Stomach (tissue), 8 donors: ENCODE measurements at regions not wholly inside any gene's neighbourhood (a gene's known extent, or its start where the extent isn't known, plus 50 kb on each side); places are given as distances from the start of the nearest gene placed in this dataset.

ENCODE experiments used
- DNase-seq, 2 donors: peaks; one replicate each; pipeline versions ENCODE4 v3.0.0 to v3.0.0-alpha.2; 2013 to 2019
- H3K27ac ChIP-seq, 5 donors: fragments of 200-600 bp in 4 of 5; sonication (generic) in 4 of 5; one replicate each; pipeline ENCODE4 v1.5.1; 2013 to 2019; ENCODE audit warnings: mild to moderate bottlenecking in 1 of 5, moderate library complexity in 1 of 5
- H3K27me3 ChIP-seq, 3 donors: fragments of 200-600 bp; sonication (generic); one replicate each; pipeline ENCODE4 v1.5.1; 2017 to 2019; ENCODE audit warnings: mixed run types in 1 of 3
- H3K36me3 ChIP-seq, 4 donors: fragments of 200-600 bp; sonication (generic); 1 replicate in 3 of 4; 2 replicates in 1 of 4; pipeline ENCODE4 v1.5.1; 2016 to 2019
- H3K4me1 ChIP-seq, 4 donors: fragments of 200-600 bp; sonication (generic); one replicate each; pipeline ENCODE4 v1.5.1; 2016 to 2019
- H3K4me3 ChIP-seq, 4 donors: fragments of 200-600 bp; sonication (generic) in 3 of 4; one replicate each; pipeline ENCODE4 v1.5.1; 2016 to 2019; ENCODE audit warnings: mild to moderate bottlenecking in 1 of 4
- H3K9me3 ChIP-seq, 4 donors: fragments of 200-600 bp; sonication (generic); one replicate each; pipeline ENCODE4 v1.5.1; 2016 to 2019
- EP300 ChIP-seq: sonication (generic); formaldehyde crosslinking; IDR thresholded peaks from one replicate; pipeline ENCODE4 v1.6.1; 2017; ENCODE audit warnings: antibody characterized with exemption
- POLR2A ChIP-seq, 4 donors: fragments of 450-650 bp; IDR thresholded peaks; one replicate each; pipeline ENCODE4 v1.6.1; 2016; ENCODE audit warnings: antibody characterized with exemption in 4 of 4, control low read depth in 2 of 4, mild to moderate bottlenecking in 1 of 4, moderate library complexity in 1 of 4
- POLR2AphosphoS5 ChIP-seq, 3 donors: sonication (generic); formaldehyde crosslinking; IDR thresholded peaks; one replicate each; pipeline ENCODE4 v1.6.1; 2016; ENCODE audit warnings: antibody characterized with exemption in 3 of 3
- WGBS, 5 donors: extraction: QIAGEN DNeasy Blood & Tissue Kit in 3 of 5; methylation state at CpG; one replicate each; pipeline versions ENCODE4 v1.1.5 to v1.1.7; 2013 to 2018; 5-methylcytosine and 5-hydroxymethylcytosine counted together
- intact Hi-C: fragments of 100-400 bp; cut with DNase I; formaldehyde crosslinking; loops from one replicate; pipeline ENCODE4 v1.15.1; 2023; ENCODE audit warnings: low total_unique reads
- TF ChIP-seq, protein P1 (sequence below), 7 experiments: fragments of 450-650 bp in 4 of 7; fragments of 200-600 bp in 3 of 7; sonication (generic) in 3 of 7; IDR thresholded peaks; one replicate each; pipeline ENCODE4 v1.5.1; 2016 to 2019; ENCODE audit warnings: antibody characterized with exemption in 7 of 7, control low read depth in 2 of 7, mild to moderate bottlenecking in 1 of 7
- donor health status: healthy with polysubstance abuse.
- donor health status: Bipolar disorder and iron deficiency.
- donor health status: healthy.

DNA sequence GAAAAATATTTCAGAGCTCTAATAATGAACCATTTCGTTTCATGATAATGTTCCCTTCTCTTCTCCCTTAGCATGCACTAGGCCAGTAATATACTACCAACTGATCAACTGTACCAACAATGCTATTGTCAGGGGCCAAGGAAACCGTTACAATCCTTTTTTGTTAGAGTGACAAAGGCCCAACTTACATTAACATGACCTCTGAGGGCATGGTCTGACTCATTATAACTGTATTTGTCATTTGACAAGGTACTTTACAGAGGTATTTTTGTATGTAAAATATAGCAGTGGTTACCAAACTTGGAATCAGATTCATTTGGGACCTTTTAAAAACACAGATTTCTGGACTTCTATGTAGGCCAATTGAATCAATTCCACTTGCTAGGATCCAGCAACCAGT lies 102.6 kb upstream of the RRP15 start:
- H3K27ac ChIP-seq: no peak overlapping the region
- H3K27me3 ChIP-seq: peaks cover 0 to 7% (median 5%) of the 10 kb centered on the region in 3 donors
- no peak for DNase-seq
- H3K4me1 ChIP-seq: no peaks in the 10 kb centered on the region
- no peak for TF ChIP-seq POLR2AphosphoS5 (IDR thresholded peaks at IDR 0.05)
- no peaks in the 10 kb centered on the region for H3K36me3 ChIP-seq
- H3K4me3 ChIP-seq: no peak overlapping the region
- intact Hi-C loops: no loop called here
- WGBS, 5 donors: 48 to 56% (median 54%) methylated on average over 2 of the region's 2 CpGs
- H3K9me3 ChIP-seq: no peaks in the 10 kb centered on the region

DNA sequence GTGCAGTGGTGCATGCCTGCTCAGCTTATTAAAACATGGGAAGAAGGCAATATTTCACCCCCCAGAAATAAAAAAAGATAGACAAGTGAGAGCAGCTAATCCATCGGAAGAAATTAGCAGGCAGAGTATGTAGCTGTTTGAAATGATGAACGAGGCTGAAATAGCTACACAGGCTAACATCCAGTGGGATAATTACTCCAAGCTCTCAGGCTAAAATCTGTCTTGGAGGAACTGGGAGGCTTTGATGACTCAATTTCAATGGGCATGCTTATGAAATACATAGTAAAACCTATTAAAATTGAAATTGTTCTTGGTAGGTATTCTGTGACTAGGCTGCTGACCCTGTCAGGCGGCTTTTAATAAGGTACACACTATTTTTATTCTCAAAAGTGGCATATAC lies 84.1 kb upstream of the RRP15 start:
- Histone ChIP-seq H3K9me3 (no peaks in the 10 kb centered on the region), H3K36me3 (no peaks in the 10 kb centered on the region), H3K4me1 (no peaks in the 10 kb centered on the region), H3K4me3 (no peak overlapping the region), H3K27ac (no peak overlapping the region), H3K27me3 (no peaks in the 10 kb centered on the region)
- TF ChIP-seq POLR2AphosphoS5 (IDR thresholded peaks at IDR 0.05) (no peak), POLR2A (IDR thresholded peaks at IDR 0.05) (no peak), EP300 (no peak)
- TF ChIP-seq, protein P1, sequence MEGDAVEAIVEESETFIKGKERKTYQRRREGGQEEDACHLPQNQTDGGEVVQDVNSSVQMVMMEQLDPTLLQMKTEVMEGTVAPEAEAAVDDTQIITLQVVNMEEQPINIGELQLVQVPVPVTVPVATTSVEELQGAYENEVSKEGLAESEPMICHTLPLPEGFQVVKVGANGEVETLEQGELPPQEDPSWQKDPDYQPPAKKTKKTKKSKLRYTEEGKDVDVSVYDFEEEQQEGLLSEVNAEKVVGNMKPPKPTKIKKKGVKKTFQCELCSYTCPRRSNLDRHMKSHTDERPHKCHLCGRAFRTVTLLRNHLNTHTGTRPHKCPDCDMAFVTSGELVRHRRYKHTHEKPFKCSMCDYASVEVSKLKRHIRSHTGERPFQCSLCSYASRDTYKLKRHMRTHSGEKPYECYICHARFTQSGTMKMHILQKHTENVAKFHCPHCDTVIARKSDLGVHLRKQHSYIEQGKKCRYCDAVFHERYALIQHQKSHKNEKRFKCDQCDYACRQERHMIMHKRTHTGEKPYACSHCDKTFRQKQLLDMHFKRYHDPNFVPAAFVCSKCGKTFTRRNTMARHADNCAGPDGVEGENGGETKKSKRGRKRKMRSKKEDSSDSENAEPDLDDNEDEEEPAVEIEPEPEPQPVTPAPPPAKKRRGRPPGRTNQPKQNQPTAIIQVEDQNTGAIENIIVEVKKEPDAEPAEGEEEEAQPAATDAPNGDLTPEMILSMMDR (IDR thresholded peaks at IDR 0.05): no peak
- intact Hi-C loops: no loop called here
- WGBS, 5 donors: 57 to 72% (median 62%) methylated on average over 3 of the region's 3 CpGs
- DNase-seq: peak in 1 of 2 donors; percentile 3

DNA sequence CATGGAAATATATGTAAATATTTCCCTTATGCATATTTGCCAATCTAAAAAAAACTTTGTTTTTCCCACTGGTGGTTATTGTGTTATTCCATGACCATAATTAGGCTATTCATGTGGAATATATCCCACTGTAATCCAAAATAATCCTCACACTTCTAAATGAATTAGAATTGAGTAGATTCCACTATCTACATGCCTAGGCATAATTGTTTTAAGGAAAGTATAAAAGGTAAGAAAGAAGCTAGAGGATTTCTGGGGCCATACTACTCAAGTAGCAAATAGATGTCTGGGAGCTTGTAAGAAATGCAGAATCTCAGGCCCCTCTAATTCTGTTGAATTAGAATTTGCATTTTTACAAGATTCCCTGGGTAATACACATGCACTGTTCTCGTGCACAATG lies 83.5 kb upstream of the RRP15 start:
- no peak overlapping the region for H3K27ac ChIP-seq
- no peaks in the 10 kb centered on the region for H3K4me1 ChIP-seq
- H3K27me3 ChIP-seq: no peaks in the 10 kb centered on the region
- intact Hi-C loops: no loop called here
- no peak for DNase-seq
- no peaks in the 10 kb centered on the region for H3K36me3 ChIP-seq
- H3K4me3 ChIP-seq: no peak overlapping the region
- H3K9me3 ChIP-seq: no peaks in the 10 kb centered on the region
- 55 to 78% (median 67%) methylated on average over 1 of the region's 1 CpG for WGBS, 5 donors
- TF ChIP-seq, protein P1 (IDR thresholded peaks at IDR 0.05): no peak
- TF ChIP-seq EP300 (no peak), POLR2AphosphoS5 (IDR thresholded peaks at IDR 0.05) (no peak), POLR2A (IDR thresholded peaks at IDR 0.05) (no peak)

DNA sequence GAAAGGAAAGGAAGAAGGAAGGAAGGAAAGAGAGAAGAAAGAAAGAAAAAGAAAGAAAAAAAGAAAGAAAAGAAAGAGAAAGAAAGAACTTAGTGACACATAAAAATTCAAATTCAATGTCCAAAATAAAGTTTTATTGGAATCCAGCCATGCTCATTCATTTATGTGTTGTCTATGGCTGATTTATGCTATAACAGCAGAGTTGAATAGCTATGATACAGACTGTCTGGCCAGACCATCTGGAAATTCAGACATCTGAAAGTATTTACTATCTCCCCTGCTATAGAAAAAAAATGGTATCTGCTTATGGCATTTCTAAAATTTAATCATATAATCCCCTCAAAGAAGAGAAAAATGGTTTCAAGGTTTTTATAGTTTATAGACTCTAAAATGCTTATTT lies 79.4 kb upstream of the RRP15 start:
- no peak for TF ChIP-seq POLR2AphosphoS5 (IDR thresholded peaks at IDR 0.05)
- TF ChIP-seq EP300: no peak
- TF ChIP-seq, protein P1 (IDR thresholded peaks at IDR 0.05): no peak
- no peak for TF ChIP-seq POLR2A (IDR thresholded peaks at IDR 0.05)
- H3K27ac ChIP-seq: no peak overlapping the region
- H3K4me3 ChIP-seq: no peak overlapping the region
- intact Hi-C loops: no loop called here
- H3K36me3 ChIP-seq: no peaks in the 10 kb centered on the region
- no peaks in the 10 kb centered on the region for H3K9me3 ChIP-seq
- no peak for DNase-seq
- H3K4me1 ChIP-seq: no peaks in the 10 kb centered on the region
- H3K27me3 ChIP-seq: no peaks in the 10 kb centered on the region

DNA sequence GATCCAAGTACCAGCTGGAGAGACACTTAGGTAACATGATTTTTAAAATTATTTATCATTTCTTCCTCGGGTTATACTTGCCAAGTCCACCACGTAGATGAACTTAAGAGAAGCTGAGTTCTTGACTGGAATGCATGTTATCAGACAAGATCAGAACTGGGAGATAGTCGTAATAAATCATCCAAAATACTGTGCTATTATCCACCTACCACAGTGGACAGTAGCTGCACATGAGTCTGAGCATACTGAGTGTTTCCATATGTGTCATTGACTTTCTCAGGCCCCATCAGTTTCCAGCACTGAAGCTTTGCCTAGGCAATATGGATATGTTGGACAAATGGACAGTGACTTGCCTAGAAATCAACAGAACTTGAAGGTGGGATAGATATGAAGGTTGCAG lies 77.9 kb upstream of the RRP15 start:
- WGBS, 5 donors: 71 to 80% (median 73%) methylated on average over 3 of the region's 3 CpGs
- Histone ChIP-seq H3K27me3 (no peaks in the 10 kb centered on the region), H3K4me3 (no peak overlapping the region), H3K36me3 (no peaks in the 10 kb centered on the region), H3K27ac (no peak overlapping the region), H3K9me3 (no peaks in the 10 kb centered on the region), H3K4me1 (no peaks in the 10 kb centered on the region)
- TF ChIP-seq POLR2A (IDR thresholded peaks at IDR 0.05) (no peak), EP300 (no peak), POLR2AphosphoS5 (IDR thresholded peaks at IDR 0.05) (no peak)
- TF ChIP-seq, protein P1 (IDR thresholded peaks at IDR 0.05): no peak
- intact Hi-C loops: no loop called here
- DNase-seq: no peak
